K562 (cell line): ENCODE measurements at regions not wholly inside any gene's neighbourhood (a gene's known extent, or its start where the extent isn't known, plus 50 kb on each side); places are given as distances from the start of the nearest gene placed in this dataset.

Experiments
- ATAC-seq: fragments of 200-7000 bp; cut with Tn5 transposase; 3 replicates; pipeline ENCODE4 v1.9.1; 2020; ENCODE audit warnings: moderate library complexity
- BruUV-seq: library from RNA; stranded (reverse); fragments of 400-500 nt; replicated peaks from 2 replicates; lab custom pipeline; 2021; lab: Mats Ljungman, UMichigan
- CTCF ChIA-PET: fragments of 300-600 bp; formaldehyde crosslinking; extraction: SDS; loops from one replicate; lab custom pipeline; 2021; ENCODE audit warnings: low intra/inter-chr PET ratio; lab: Yijun Ruan, JAX
- POLR2A ChIA-PET: fragments of 300-600, 350-650 bp; sonication (Branson Sonifier 250); formaldehyde crosslinking; extraction: SDS; loops from one replicate; lab custom pipeline; 2021; ENCODE audit warnings: antibody characterized with exemption, inconsistent platforms; lab: Yijun Ruan, JAX
- DNase-seq, 4 experiments: peaks; one replicate each; pipeline versions ENCODE4 v3.0.0 to v3.0.0-alpha.2; 2011 to 2018; ENCODE audit warnings: low spot score in 3 of 4, mixed read lengths in 3 of 4; ENCODE audit errors: extremely low read depth in 1 of 4
- FAIRE-seq: peaks from 2 replicates; lab custom pipeline; 2011; peaks lifted over from hg19 to GRCh38; lab: Jason Lieb, UNC
- H2AFZ ChIP-seq: 2 replicates; pipeline ENCODE4 v1.6.0; 2011; ENCODE audit warnings: low read depth, low read length, control low read depth, inconsistent platforms
- H3K27ac ChIP-seq: fragments of 200-600 bp; 3 replicates; pipeline ENCODE4 v1.8.0; 2011; ENCODE audit warnings: low read depth, mild to moderate bottlenecking, control low read depth, inconsistent platforms, low read length, moderate library complexity, mixed read lengths; ENCODE audit errors: extremely low read depth
- H3K27me3 ChIP-seq, 2 experiments: fragments of 300-600 bp in 1 of 2; 2 replicates in 1 of 2; 3 replicates in 1 of 2; pipeline versions ENCODE4 v1.6.0 to v1.8.0; 2011; ENCODE audit warnings: inconsistent platforms in 2 of 2, low read length in 2 of 2, mild to moderate bottlenecking in 1 of 2, mixed read lengths in 1 of 2, moderate library complexity in 1 of 2; ENCODE audit not compliant: control insufficient read depth in 2 of 2, insufficient read depth in 2 of 2
- H3K36me3 ChIP-seq: fragments of 300-600 bp; 3 replicates; pipeline ENCODE4 v1.8.0; 2011; ENCODE audit warnings: mild to moderate bottlenecking, low read length, inconsistent platforms; ENCODE audit not compliant: control insufficient read depth, insufficient read depth
- H3K4me1 ChIP-seq, 2 experiments: fragments of 200-600 bp in 1 of 2; replicated peaks in 1 of 2; 2 replicates in 1 of 2; 3 replicates in 1 of 2; pipeline versions ENCODE4 v1.5.1 to v1.8.0; 2011; ENCODE audit warnings: inconsistent platforms in 2 of 2, low read length in 2 of 2, mild to moderate bottlenecking in 1 of 2, mixed read lengths in 1 of 2, moderate library complexity in 1 of 2; ENCODE audit not compliant: control insufficient read depth in 2 of 2, insufficient read depth in 2 of 2
- H3K4me2 ChIP-seq: 2 replicates; pipeline ENCODE4 v1.6.1; 2011; ENCODE audit warnings: low read length, control low read depth, inconsistent platforms, mixed read lengths; ENCODE audit not compliant: insufficient read depth
- H3K4me3 ChIP-seq: fragments of 200-600 bp; sonication (generic), shearing (Covaris generic); 2 replicates; pipeline ENCODE4 v1.5.1; 2016; ENCODE audit warnings: control low read depth, inconsistent platforms
- H3K79me2 ChIP-seq: fragments of 200-600 bp; 3 replicates; pipeline ENCODE4 v1.8.0; 2011; ENCODE audit warnings: low read length, inconsistent platforms; ENCODE audit not compliant: control insufficient read depth, insufficient read depth
- H3K9ac ChIP-seq, 2 experiments: 2 replicates each; pipeline versions ENCODE4 v1.6.0 to v1.6.1; 2011; ENCODE audit warnings: low read depth in 2 of 2, low read length in 2 of 2, control low read depth in 1 of 2, inconsistent platforms in 1 of 2, mild to moderate bottlenecking in 1 of 2, mixed read lengths in 1 of 2; ENCODE audit not compliant: insufficient read depth in 1 of 2
- H3K9me1 ChIP-seq: one replicate; pipeline ENCODE4 v1.6.0; 2011; ENCODE audit warnings: inconsistent platforms, mild to moderate bottlenecking, low read length, moderate library complexity; ENCODE audit not compliant: control insufficient read depth, insufficient read depth
- H3K9me3 ChIP-seq: replicated peaks from 2 replicates; pipeline ENCODE4 v1.5.1; 2011; ENCODE audit warnings: low read depth, low read length, inconsistent platforms; ENCODE audit not compliant: control insufficient read depth, insufficient read depth
- H4K20me1 ChIP-seq: replicated peaks from 2 replicates; pipeline ENCODE4 v1.6.1; 2011; ENCODE audit warnings: low read length, inconsistent platforms, mixed read lengths; ENCODE audit not compliant: control insufficient read depth, insufficient read depth
- FOXJ2 ChIP-seq: fragments of 200-800 bp; sonication (Bioruptor generic); IDR thresholded peaks from 2 replicates; pipeline ENCODE4 v1.6.1; 2016; ENCODE audit warnings: missing genetic modification characterization, missing compliant biosample characterization
- MEIS2 ChIP-seq: fragments of 450-650 bp; IDR thresholded peaks from 2 replicates; pipeline ENCODE4 v1.6.1; 2014; ENCODE audit warnings: mild to moderate bottlenecking; ENCODE audit not compliant: partially characterized antibody
- POLR2A ChIP-seq: fragments of 450-650 bp; conservative IDR thresholded peaks from 2 replicates; pipeline ENCODE4 v1.6.1; 2016
- RBBP5 ChIP-seq: fragments of 200-600 bp; sonication (generic); IDR thresholded peaks from 2 replicates; pipeline ENCODE4 v1.6.1; 2012; ENCODE audit warnings: borderline replicate concordance, mild to moderate bottlenecking, low read length, control low read depth, inconsistent platforms; ENCODE audit not compliant: insufficient read depth, poor library complexity, severe bottlenecking
- ZNF316 ChIP-seq: fragments of 450-650 bp; IDR thresholded peaks from 2 replicates; pipeline ENCODE4 v1.6.1; 2016
- in situ Hi-C: fragments of 300-500 bp; cut with MboI; formaldehyde crosslinking; loops from 4 replicates; pipeline ENCODE4 v1.15.0; 2018; ENCODE audit warnings: inconsistent platforms, mixed read lengths
- intact Hi-C: fragments of 100-400 bp; cut with micrococcal nuclease; formaldehyde crosslinking; loops from 2 replicates; pipeline ENCODE4 v1.14.2; 2022
- TF ChIP-seq, protein P1 (sequence below), 3 experiments: fragments of 200-800 bp in 1 of 3; fragments of 250-450 bp in 1 of 3; fragments of 450-650 bp in 1 of 3; sonication (Bioruptor Pico) in 1 of 3; sonication (Bioruptor generic) in 1 of 3; formaldehyde crosslinking in 1 of 3; IDR thresholded peaks; 2 replicates each; pipeline versions ENCODE4 v1.6.1 to v1.8.0; 2016 to 2022; ENCODE audit warnings: mild to moderate bottlenecking in 2 of 3, missing genetic modification characterization in 2 of 3, missing compliant biosample characterization in 1 of 3, moderate library complexity in 1 of 3

- TF ChIP-seq, protein P1, sequence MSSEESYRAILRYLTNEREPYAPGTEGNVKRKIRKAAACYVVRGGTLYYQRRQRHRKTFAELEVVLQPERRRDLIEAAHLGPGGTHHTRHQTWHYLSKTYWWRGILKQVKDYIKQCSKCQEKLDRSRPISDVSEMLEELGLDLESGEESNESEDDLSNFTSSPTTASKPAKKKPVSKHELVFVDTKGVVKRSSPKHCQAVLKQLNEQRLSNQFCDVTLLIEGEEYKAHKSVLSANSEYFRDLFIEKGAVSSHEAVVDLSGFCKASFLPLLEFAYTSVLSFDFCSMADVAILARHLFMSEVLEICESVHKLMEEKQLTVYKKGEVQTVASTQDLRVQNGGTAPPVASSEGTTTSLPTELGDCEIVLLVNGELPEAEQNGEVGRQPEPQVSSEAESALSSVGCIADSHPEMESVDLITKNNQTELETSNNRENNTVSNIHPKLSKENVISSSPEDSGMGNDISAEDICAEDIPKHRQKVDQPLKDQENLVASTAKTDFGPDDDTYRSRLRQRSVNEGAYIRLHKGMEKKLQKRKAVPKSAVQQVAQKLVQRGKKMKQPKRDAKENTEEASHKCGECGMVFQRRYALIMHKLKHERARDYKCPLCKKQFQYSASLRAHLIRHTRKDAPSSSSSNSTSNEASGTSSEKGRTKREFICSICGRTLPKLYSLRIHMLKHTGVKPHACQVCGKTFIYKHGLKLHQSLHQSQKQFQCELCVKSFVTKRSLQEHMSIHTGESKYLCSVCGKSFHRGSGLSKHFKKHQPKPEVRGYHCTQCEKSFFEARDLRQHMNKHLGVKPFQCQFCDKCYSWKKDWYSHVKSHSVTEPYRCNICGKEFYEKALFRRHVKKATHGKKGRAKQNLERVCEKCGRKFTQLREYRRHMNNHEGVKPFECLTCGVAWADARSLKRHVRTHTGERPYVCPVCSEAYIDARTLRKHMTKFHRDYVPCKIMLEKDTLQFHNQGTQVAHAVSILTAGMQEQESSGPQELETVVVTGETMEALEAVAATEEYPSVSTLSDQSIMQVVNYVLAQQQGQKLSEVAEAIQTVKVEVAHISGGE (CRISPR knock-in tag; IDR thresholded peaks at IDR 0.05), result no peak
- no peak for TF ChIP-seq FOXJ2 (tag)
- no peak for TF ChIP-seq POLR2A
- no peak for TF ChIP-seq MEIS2
Measured at GRCh38 chr14:28681681-28682080, 84.9 kb upstream of the FOXG1 start (continued).

DNA sequence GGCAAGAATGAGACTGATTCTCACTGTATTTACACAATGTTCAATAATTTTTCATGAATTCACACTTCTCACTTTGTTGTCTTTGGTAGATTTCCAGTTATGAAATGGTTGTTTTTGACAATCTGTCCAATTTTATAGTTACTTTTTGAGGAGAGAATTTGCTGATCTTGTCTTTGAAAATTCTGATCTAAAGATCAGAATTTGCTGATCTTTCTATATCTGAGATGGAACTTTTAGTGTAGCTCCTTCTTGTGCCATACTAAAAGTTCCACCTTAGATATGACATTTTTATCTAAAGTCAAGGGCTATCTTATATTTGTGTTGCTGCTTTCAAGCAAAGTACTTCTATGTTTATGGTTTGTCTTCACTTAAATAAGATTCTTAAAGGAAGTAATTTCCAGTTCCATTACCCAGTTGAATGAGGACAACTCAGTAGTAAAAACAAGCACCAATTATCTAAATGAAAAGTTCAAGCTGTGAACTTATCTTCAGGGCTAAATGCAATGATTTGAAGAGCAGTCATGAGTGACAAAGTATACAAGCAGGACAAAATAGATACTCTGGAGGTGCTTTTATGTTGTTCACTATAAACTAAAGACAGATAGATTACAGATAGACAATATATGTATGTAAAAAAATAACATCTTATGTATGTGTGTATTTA is 76.4 kb upstream of the FOXG1 start:
- intact Hi-C loops, result no loop called here
- FAIRE-seq (no peak), DNase-seq (no peak), ATAC-seq (no peak)
- Histone ChIP-seq H3K36me3 (no peaks in the 10 kb centered on the region), H3K9me1 (no peaks in the 10 kb centered on the region), H3K4me1 (no peaks in the 10 kb centered on the region), H3K27ac (no peak overlapping the region), H3K4me3 (no peak overlapping the region), H3K9me3 (no peaks in the 10 kb centered on the region), H3K9ac (no peak overlapping the region), H3K27me3 (no peaks in the 10 kb centered on the region), H3K4me2 (no peak overlapping the region), H3K79me2 (no peaks in the 10 kb centered on the region), H4K20me1 (no peaks in the 10 kb centered on the region), H2AFZ (no peak overlapping the region)
- ChIA-PET POLR2A (no interaction called here), CTCF (no interaction called here)
- no peak for TF ChIP-seq RBBP5
- peak; percentile 19; the same call in 1 of the 2 replicates for TF ChIP-seq ZNF316
- BruUV-seq, result no TSS peak
- in situ Hi-C loops, result no loop called here
